ENCODE measurements at regions not wholly inside any gene's neighbourhood (a gene's known extent, or its start where the extent isn't known, plus 50 kb on each side); places are given as distances from the start of the nearest gene placed in this dataset.

DNA sequence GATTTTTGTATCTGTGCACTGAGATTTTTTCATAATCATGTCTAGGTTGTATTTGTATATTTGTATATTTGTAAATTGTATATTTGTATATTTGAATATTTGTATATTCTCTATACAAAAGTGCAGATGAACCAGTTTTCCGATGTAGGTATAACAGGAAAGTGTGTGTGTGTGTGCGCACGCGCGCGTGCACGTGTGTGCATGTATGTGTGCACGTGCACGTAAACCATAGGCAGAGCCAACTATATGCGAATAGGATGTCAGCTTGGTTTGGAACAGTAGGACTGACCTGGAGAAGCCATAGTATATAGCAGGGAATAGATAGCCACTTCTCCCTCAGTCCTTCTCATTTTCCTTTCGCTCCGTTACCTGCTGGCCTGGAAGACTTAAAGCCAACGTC lies 565.8 kb downstream of the XIRP2 start:
- Histone ChIP-seq H3K36me3 (no peaks in the 10 kb centered on the region), H3K4me1 (no peaks in the 10 kb centered on the region), H3K27me3 (no peaks in the 10 kb centered on the region), H3K27ac (no peak overlapping the region), H3K9me3 (peaks cover 17 to 20% of the 10 kb centered on the region in 2 donors), H3K4me3 (no peak overlapping the region)
- DNase-seq = no peak
- intact Hi-C loops (cut with DNase I; ENCODE audit: low total_unique reads) (no loop called here), in situ Hi-C loops (cut with MboI; ENCODE audit: low pct_ligation_motif_present in 1 of 4, low pct_unique_long_range_greater_than_20kb in 1 of 4, low sequenced_read_pairs in 3 of 4) (no loop called here)
- TF ChIP-seq POLR2A (IDR thresholded peaks at IDR 0.05) (no peak), POLR2AphosphoS5 (IDR thresholded peaks at IDR 0.05) (no peak), EP300 (IDR thresholded peaks at IDR 0.05; ENCODE audit: low read depth) (no peak)
- WGBS, 2 donors (ENCODE audit: low coverage in 1 of 2) = 95 to 96% methylated on average over 12 to 13 of the region's 13 CpGs

DNA sequence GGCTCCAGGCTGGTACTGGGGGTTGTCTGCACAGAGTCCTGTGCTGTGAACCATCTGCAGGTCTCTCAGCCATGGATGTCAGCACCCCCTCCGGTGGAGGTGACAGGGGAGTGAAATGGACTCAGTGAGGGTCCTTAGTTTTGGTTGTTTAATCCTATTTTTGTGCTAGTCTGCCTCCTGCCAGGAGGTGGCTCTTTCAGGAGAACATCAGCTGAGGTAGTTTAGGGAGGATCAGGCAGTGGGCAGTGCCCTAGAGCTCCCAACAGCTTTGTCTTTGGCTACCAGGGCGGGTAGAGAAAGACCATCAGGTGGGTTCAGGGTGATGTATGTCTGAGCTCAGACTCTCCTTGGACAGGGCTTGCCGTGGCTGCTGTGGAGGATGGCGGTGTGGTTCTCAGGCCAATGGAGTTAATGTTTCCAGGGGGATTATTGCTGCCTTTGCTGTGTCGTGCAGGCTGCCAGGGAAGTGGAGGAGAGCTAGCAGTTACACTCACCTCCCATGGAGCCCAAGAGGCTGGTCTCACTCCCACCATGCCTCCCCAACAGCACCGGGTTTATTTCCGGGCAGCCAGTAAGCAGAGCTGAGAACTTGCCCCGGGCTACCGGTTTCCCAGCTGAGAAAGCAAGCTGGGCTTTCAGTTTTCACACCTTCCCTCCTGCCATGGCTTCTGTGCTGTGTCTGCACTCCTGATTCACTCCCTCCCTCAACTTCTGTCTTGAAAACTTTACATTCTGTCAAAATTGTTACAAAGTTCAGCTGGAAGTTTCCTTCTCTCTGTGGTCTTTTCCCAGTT lies 563.4 kb downstream of the XIRP2 start:
- Histone ChIP-seq H3K27ac (no peak overlapping the region), H3K27me3 (no peaks in the 10 kb centered on the region), H3K9me3 (peaks cover 11 to 18% of the 10 kb centered on the region in 2 donors), H3K4me1 (no peaks in the 10 kb centered on the region), H3K4me3 (no peak overlapping the region), H3K36me3 (no peaks in the 10 kb centered on the region)
- WGBS, 2 donors (ENCODE audit: low coverage in 1 of 2) = 80 to 89% methylated on average over 1 to 9 of the region's 9 CpGs
- in situ Hi-C loops (cut with MboI; ENCODE audit: low pct_ligation_motif_present in 1 of 4, low pct_unique_long_range_greater_than_20kb in 1 of 4, low sequenced_read_pairs in 3 of 4) = no loop called here
- no peak for TF ChIP-seq POLR2A (IDR thresholded peaks at IDR 0.05)
- TF ChIP-seq EP300 (IDR thresholded peaks at IDR 0.05; ENCODE audit: low read depth) = no peak
- TF ChIP-seq, protein P1, sequence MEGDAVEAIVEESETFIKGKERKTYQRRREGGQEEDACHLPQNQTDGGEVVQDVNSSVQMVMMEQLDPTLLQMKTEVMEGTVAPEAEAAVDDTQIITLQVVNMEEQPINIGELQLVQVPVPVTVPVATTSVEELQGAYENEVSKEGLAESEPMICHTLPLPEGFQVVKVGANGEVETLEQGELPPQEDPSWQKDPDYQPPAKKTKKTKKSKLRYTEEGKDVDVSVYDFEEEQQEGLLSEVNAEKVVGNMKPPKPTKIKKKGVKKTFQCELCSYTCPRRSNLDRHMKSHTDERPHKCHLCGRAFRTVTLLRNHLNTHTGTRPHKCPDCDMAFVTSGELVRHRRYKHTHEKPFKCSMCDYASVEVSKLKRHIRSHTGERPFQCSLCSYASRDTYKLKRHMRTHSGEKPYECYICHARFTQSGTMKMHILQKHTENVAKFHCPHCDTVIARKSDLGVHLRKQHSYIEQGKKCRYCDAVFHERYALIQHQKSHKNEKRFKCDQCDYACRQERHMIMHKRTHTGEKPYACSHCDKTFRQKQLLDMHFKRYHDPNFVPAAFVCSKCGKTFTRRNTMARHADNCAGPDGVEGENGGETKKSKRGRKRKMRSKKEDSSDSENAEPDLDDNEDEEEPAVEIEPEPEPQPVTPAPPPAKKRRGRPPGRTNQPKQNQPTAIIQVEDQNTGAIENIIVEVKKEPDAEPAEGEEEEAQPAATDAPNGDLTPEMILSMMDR (IDR thresholded peaks at IDR 0.05) = no peak
- no peak for TF ChIP-seq POLR2AphosphoS5 (IDR thresholded peaks at IDR 0.05)
- intact Hi-C loops (cut with DNase I; ENCODE audit: low total_unique reads) = no loop called here
- DNase-seq = no peak

DNA sequence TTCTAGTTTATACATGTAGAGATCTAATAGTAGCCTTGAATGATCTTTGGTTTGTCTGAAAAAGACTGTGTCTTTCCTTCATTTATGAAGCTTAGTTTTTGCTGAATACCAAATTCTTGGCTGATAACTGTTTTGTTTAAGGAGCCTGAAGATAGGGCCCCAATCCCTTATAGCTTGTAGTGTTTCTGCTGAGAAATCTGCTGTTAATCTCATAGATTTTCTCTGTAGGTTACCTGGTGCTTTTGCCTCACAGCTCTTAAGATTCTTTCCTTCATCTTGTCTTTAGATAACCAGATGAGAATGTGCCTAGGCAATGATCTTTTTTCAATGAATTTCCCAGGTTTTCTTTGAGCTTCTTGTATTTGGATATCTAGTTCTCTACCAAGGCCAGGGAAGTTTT lies 562.1 kb downstream of the XIRP2 start:
- Histone ChIP-seq H3K27me3 (no peaks in the 10 kb centered on the region), H3K36me3 (no peaks in the 10 kb centered on the region), H3K4me1 (no peaks in the 10 kb centered on the region), H3K9me3 (peaks cover 11 to 18% of the 10 kb centered on the region in 2 donors), H3K27ac (no peak overlapping the region), H3K4me3 (no peak overlapping the region)
- in situ Hi-C loops (cut with MboI; ENCODE audit: low pct_ligation_motif_present in 1 of 4, low pct_unique_long_range_greater_than_20kb in 1 of 4, low sequenced_read_pairs in 3 of 4) = no loop called here
- intact Hi-C loops (cut with DNase I; ENCODE audit: low total_unique reads) = no loop called here
- DNase-seq = no peak
- TF ChIP-seq EP300 (IDR thresholded peaks at IDR 0.05; ENCODE audit: low read depth) (no peak), POLR2A (IDR thresholded peaks at IDR 0.05) (no peak), POLR2AphosphoS5 (IDR thresholded peaks at IDR 0.05) (no peak)
- TF ChIP-seq, protein P1 (IDR thresholded peaks at IDR 0.05) = no peak

DNA sequence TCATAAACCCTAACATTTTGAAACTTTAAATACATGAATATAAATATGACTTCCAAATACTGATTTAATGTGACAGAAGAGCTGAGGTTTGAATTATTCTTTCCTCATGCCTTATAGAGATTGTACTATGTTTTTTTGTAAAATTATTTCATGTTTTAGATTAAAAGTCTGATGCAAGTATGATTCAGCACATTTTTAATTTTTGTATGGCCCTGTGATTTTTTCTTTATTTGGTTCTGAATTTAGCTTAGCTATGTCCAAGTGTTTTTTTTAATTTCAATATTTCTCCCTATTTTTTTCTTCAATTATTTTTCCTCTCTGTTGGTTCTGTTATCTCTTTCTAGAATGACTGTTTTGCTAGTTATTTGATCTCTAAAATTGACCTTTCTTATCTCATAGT lies 552.1 kb downstream of the XIRP2 start:
- TF ChIP-seq POLR2A (IDR thresholded peaks at IDR 0.05) (no peak), EP300 (IDR thresholded peaks at IDR 0.05; ENCODE audit: low read depth) (no peak), POLR2AphosphoS5 (IDR thresholded peaks at IDR 0.05) (no peak)
- TF ChIP-seq, protein P1 (IDR thresholded peaks at IDR 0.05) = no peak
- H3K27me3 ChIP-seq = no peaks in the 10 kb centered on the region
- DNase-seq = no peak
- H3K4me3 ChIP-seq = no peak overlapping the region
- in situ Hi-C loops (cut with MboI; ENCODE audit: low pct_ligation_motif_present in 1 of 4, low pct_unique_long_range_greater_than_20kb in 1 of 4, low sequenced_read_pairs in 3 of 4) = no loop called here
- no peaks in the 10 kb centered on the region for H3K4me1 ChIP-seq
- intact Hi-C loops (cut with DNase I; ENCODE audit: low total_unique reads) = no loop called here
- no peak overlapping the region for H3K27ac ChIP-seq
- no peaks in the 10 kb centered on the region for H3K9me3 ChIP-seq
- H3K36me3 ChIP-seq = no peaks in the 10 kb centered on the region

DNA sequence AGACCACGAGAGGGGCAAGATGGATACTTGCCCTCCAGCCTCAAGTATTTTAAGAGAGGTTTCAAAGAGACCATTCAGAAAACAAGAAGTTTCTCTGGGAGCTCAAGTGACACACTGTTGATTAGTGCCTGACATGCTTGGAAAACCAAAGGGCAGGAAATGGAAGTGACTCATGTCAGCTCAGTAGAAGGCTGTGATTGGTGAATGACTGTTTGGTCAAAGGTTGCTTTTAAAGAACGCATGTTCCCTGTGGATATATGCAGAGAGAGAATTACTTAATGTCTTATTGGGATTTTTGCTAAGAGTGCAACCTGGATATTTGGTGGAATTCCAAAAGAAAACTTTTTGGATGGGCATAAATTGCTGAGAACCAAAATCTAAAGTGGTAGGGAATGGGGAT lies 549.9 kb downstream of the XIRP2 start:
- Histone ChIP-seq H3K4me1 (no peaks in the 10 kb centered on the region), H3K27ac (no peak overlapping the region), H3K4me3 (no peak overlapping the region), H3K36me3 (no peaks in the 10 kb centered on the region), H3K9me3 (no peaks in the 10 kb centered on the region), H3K27me3 (no peaks in the 10 kb centered on the region)
- intact Hi-C loops (cut with DNase I; ENCODE audit: low total_unique reads) = no loop called here
- 44 to 52% methylated on average over 2 of the region's 2 CpGs for WGBS, 2 donors (ENCODE audit: low coverage in 1 of 2)
- no peak for DNase-seq
- TF ChIP-seq EP300 (IDR thresholded peaks at IDR 0.05; ENCODE audit: low read depth) = no peak
- in situ Hi-C loops (cut with MboI; ENCODE audit: low pct_ligation_motif_present in 1 of 4, low pct_unique_long_range_greater_than_20kb in 1 of 4, low sequenced_read_pairs in 3 of 4) = no loop called here

All from transverse colon (tissue), 4 donors.